ENCODE measurements at regions not wholly inside any gene's neighbourhood (a gene's known extent, or its start where the extent isn't known, plus 50 kb on each side); places are given as distances from the start of the nearest gene placed in this dataset.

DNA sequence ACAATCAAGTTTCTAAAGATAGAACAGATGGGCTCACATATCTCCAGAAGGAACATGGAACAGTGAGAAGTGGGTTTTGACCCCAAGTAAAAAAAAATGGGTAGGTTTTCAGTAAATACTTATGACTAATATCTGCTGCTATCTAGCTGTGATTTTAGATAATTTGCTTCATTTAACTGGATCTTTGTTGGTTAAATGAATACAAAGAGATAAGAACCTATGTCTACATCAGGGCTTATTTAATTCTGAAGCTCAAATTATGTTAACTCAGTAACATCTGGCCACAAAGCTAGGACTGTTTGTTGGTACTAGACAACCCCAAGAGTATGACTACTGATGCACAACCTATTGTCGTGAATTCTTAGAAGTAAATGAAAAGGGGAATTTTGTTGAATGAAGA lies 144.4 kb upstream of the SESN3 start:
- no peak for DNase-seq

DNA sequence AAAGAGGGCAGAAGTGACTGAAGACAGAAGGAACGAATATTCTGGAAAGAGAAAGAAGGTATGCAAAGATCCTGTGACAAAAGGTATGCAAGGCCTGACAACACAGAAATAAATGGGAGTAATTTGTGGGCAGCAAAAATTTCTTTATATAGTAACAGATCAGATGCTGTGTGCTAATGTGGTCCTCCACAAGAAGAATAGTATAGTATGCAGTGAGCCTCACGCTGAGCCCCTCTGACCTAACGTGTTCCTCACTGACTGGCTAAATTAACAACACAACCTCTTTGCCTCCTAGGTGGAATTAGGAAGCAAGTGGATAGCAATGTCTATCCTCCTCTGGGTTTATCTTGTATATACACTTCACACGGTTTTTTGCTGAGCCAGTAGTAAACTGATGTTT lies 143.1 kb upstream of the SESN3 start:
- no peak for DNase-seq

DNA sequence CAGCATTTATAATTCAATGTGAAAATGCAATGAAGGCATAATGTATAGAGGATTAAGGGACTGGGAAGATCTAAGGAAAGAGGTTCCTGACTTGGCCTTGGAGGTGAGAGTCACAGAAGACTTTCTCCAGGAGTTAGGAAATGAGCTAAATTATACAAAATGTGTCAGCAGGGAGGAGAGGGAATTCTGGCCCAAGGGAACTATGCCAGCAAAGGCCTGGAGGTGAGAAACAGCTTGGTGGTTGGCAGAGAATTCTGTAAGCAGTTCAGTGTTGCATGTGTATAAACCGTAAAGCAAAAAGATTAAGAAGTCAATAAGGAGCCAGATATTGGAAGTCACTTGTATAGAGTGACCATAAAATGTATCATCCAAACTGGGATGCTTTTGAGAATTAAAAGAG lies 142.2 kb upstream of the SESN3 start:
- DNase-seq = no peak

DNA sequence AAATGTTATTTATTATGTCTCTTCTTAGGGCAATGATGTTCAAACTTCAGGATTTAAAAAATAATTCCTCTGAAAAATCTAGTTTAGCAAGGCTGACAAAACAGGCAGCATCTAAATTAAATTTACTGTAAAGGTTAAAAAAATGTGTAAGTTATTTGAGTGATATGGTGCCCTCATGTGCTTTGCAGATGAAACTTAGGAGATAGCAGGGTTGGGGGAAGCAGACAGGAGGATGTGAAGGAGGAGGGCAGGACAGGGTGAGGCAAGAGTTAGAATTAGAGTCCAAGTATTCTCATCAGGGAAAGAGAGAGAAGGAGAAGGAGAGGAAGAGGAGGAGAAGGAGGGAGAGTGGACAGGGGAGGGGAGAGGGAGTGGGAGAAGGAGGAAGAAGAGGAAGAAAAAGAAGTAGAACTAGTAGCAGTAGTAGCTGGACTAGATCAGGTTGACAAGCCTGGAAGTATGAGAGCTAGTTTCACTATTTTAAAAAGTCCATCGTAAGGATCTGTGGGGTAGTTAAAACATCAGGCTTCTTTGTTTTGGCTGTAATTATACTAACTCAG lies 141.2 kb upstream of the SESN3 start:
- no peak for DNase-seq

DNA sequence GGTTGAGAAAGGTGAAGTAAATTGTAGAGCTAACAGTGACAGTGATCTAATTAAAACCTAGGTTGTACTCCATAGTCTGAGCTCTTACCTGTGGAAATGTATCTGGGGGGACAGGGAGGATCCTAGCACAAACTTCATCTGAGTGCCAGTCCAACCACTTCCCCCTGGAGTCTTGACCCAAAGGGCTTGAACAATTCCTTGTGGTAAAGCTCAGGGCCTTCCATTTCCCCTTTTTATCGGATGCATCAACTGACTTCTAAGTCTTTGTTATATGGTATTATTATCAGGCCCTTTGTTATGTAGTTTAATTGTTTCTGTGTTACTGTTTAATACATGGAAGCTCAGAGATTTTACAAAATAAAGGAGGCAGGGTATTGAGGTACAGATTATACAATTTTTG lies 140.2 kb upstream of the SESN3 start:
- DNase-seq = no peak

DNA sequence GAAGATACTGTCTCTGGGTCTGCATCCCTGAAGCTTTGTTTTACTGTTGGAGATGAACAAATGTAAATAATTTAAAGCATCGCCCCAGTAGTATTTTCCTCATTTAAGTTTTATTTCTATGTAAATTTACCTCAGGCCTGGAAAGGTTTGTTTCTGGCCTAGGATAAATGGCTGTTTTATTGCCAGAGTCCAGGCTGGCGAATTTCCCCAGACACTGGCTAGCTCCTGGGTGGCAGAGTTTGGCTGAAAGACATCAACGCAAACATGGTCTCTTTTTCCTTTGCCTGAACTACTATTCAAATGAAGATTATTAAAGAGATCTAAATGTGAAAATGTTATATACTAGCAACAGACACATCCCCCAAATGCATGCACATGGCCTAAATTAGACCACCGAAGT lies 136.7 kb upstream of the SESN3 start:
- no peak for DNase-seq

DNA sequence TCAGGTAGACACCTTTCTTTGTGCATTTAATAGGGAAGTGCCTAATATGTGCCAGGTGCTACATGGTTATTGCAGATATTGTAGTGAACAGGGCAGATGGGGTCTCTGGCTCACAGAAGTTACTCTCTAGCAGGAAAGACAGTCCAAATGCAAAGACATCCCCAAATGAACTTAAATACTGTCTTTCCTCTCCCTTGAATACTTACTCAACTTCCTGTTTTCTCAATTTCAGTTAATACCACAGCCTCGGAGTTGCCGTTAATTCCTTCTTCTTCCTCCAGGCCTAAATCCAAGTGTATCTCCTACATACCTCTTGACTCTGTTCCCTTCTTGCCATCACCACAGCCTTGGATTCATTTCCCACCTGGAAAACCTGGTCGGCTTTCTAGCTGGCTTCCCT lies 134.3 kb upstream of the SESN3 start:
- DNase-seq = no peak

DNA sequence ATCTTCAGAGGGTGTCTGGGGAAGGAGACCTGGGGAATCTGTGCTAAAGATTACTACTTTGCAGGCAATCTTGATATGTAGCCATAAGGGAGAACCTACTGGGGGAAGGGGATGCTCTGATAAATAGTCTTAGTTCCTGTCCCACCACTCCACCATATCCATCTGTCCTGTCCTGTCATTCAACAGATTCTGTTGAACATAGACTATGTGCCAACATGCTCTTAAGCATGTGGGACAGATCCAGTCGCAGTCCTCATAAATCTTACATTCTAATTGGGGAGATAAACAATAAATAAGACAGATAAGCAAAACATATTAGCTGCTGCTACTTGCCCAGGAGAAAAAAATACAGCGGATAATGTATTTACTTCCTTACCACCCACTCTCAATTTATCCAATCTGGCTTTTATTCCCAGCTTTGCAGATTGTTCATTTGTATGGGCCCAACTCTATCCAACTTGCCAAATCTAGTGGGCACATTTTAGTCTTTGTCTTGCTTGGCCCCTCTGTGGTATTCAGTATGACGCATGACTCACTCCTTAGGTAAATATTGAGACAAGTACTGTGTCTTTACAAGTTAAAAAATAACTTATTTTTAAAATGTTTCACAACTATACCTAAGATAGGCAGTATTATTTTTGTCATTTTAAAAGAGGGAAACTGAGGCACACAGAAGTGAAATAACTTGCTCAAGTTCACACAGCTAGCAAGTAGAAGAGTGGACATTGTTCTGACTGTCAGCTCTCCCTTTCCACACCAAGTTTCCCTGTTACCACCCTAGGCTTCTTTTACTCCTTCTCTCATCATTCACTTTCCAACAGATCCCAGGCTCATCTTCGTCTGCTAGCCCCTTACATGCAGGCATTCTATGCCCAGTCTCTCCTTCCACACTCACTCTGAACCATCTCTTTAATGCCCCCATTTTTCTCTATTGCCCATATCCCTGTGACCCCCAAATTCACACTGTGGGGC lies 133.6 kb upstream of the SESN3 start:
- no peak for DNase-seq

DNA sequence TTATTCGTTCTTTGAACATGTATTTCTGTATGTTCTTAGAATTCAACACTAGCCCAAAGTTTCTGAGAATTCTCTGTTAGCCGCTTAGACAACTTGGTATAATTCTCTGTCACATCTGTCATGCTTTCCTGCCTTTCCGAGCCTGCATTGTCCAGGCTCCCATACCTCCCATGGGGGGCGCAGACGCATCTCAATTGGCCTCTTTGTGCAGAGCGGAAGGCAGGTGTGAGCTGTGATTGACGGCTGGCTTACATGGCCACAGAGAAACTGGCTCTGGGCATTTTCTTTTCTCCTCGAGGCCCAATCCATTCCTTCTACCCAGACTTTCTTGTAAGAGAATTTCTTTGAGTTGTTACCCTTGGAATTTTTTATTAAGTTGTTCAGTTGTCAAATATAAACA lies 132.7 kb upstream of the SESN3 start:
- no peak for DNase-seq

DNA sequence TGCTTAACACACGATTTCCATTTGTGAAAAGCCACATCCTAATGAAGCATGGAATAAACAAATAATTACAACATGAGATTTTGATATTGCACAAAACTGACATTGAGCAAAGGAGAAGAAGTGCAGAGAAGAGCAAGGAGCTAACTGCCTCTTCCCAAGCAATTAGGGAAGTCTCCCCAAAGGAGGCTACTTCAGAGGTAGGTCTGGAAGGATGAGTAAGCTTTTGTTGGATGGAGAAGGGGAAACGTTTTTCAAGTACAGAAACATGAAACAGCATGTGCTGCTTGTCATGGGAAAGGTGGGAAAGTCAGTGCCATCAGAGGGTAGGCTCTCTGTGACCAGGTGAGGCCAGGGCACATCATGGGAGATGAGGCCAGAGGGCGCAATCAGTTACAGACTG lies 132.2 kb upstream of the SESN3 start:
- DNase-seq = no peak

DNA sequence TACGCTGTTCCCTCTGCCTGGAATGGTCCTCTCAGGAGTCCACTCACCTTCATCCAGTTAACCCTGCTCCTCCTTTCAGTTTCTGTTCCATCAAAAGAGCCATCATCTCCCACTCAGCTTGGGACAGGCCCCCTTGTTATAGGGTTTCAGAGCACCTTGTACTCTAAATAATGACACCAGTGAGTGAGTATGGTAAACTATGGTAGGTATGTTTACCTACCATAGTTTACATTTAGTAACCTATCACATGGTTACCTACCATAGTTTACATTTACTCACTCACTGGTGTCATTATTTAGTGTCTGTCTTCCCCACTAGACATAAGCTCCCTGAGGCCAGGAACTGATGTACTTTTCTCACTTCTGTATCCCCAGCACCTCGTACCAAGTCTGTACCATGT lies 130.2 kb upstream of the SESN3 start:
- no peak for DNase-seq

DNA sequence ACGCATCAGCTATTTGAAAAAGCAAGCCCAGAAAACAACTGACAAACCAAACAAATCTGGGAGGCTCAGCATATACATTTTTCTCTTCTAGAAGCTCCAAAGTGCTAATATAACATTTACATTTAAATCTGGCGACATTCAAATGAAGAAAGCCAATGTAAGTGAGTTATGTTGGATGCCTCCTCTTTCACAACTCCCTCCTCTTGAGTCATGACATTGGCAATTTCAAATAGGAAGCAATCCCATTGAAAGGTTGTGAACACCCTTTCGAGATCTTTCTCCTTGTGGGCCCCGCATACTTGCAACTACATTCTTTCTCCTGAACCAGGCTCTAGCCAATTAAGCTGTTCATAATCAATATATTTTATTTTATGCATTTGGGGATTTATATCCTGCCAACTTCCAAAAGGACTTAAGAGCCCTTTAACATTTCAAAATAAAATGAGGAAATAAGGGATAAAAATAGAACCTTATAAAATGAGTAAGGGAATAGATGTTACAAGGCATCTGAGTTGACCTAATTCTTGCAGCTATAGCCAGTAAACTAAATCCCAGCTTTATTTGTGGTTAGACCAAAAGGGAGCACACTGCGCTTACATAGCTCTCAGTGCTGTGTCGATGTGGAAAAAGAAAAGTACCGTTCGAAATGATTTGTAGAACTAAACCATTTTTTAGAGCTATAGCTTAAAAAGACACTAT lies 129.5 kb upstream of the SESN3 start:
- no peak for DNase-seq

DNA sequence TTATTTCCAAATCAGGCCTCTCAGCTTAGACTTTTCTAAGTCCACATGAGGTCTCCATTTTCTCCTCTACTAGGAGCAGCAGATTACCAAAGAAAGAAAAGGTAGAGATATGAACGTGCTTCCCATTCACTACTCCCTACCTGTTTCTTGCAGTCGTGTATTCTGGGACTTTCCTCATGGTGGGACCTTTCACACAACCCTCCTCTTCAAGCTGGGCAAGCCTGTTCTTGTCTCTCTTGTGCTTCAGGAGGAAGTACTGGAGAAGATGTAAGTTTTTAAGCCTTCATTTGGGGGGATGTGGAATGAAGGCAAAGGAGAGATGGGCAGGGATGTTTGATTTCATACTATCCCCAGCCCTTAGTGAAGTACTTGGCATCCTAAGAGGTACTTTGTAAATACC lies 128.8 kb upstream of the SESN3 start:
- DNase-seq = no peak

DNA sequence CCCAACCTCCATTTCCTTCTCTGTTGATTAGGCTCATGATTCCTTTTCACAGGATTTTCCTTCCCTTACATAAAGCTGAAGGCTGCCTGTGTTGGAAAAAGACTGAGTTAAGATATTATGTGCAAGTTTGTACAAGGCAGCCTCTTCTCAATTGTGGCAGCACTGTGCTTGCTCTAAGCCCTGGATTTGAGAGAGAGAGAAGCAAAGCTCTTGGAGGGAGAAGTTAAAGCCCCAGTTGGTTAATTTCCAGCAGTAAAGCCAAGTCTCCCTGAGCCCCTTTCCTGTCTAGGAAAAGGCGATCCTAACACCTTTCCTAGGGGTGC lies 128.3 kb upstream of the SESN3 start:
- no peak for DNase-seq

DNA sequence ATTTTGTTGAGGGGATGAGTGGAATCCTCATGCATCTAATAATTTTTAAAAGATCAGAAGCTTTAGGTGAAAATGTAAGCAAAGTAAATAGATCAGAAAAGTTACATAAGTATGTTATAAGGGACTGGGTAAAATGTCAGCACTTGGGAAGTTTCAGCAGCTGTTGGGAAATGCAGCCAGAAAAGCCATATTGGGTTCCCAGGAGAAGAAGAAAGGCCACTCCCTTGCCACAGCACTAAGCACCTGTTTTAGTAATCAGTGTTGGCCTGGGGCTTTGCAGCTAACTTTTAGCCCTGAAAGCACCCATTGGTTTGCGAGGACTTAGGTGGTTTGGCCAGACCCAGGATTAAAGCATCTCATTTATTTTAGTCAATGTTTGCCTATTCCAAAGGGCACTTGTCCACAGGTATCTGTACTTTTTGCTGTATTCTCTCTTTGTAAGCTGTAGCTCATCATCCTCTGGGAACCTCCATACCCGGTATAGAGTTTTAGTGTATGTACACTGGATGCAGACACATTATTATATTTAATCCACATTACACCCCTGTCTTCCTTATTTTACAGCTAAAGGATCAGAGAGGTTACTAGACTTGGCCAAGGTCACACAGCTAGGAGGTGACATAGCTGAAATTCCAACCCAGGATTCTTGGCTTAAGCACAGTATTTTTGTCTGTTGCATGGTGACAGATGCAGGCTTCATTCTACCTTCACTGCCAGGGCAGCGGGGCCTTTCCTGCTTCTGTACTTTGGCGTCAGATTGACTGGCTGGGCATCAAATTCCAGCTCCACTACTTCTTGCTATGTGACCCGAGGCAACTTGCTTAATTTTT lies 127.7 kb upstream of the SESN3 start:
- no peak for DNase-seq

DNA sequence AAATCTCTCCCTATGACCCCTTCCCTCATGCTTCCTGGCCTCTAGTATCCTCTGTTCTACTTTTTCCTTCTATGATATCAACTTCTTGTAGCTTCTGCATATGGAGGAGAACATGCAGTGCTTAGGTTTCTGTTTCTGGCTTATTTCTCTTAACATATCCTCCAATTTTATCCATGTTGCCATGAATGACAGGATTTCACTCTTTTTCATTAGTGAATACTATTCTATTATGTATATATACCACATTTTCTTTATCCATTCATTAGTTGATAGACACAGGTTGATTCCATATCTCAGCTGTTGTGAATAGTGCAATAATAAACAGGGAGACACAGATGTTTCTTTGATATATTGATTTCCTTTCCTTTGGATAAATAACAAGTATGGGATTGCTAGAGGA lies 123.3 kb upstream of the SESN3 start:
- DNase-seq = no peak

DNA sequence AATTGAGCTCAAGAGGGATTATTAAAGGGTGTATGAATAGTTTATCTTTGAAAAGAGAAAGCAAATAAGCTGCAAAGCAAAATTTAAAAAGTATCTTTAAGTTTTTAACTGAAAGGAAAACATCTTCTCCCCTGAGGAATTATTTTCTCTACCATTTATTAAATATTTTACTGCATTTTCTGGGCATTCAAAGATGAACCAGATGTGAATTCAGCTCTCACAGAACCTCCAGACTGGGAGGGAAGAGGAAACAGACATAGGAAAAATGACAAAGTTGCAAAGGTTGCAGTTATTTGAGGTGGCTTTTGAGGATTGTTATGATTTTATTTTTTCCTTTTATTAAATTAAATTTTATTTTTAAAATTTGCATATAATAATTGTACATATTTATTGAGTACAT lies 122.7 kb upstream of the SESN3 start:
- DNase-seq = no peak

DNA sequence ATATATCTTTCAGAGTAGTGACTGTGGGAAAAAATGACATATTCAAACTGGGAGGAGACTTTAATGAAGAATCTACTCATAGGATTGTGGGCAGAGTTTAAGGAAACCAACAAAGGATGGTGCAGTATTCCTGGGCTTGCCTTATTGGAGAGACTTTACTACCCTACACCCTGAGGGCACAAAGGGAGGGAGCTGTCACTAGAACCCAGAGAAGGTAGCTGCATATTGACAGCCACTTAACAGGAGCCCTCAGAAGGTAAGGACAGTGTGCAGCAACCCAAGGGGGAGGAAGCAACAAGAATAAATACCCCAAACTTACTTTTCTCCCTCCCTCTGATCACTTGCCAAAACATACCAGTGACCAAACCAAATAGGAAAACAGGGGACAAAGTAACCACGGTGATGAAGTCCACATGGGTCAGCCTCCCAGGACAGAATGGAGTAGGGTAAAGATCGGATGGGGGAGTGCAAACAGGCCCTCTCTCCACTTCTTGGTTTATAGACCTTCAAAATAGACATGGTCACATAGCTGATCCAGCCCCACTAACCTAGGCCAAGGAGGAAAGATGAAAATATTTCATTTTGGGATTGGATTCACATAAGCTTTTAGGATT lies 121.8 kb upstream of the SESN3 start:
- no peak for DNase-seq

DNA sequence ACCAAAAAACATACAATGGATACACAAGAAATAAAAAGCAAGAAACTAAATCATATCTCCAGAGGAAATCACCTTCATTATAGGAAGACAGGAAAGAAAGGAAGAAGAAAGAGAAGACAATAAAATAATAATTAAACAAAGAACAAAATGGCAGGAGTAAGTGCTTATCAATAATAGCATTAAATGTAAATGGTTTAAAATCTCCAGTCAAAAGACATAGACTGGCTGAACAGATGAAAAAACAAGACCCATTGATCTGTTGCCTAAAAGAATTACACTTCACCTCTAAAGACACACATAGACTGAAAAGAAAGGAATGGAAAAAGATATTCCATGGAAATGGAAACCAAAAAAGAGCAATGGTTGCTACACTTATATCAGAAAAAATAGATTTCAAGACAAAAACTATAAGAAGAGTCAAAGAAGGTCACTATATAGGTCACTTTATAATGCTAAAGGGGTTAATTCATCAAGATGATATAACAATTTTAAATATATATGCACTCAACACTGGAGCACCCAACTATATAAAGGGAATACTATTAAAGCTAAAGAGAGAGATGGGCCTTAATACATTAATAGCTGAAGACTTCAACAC lies 118.4 kb upstream of the SESN3 start:
- no peak for DNase-seq

DNA sequence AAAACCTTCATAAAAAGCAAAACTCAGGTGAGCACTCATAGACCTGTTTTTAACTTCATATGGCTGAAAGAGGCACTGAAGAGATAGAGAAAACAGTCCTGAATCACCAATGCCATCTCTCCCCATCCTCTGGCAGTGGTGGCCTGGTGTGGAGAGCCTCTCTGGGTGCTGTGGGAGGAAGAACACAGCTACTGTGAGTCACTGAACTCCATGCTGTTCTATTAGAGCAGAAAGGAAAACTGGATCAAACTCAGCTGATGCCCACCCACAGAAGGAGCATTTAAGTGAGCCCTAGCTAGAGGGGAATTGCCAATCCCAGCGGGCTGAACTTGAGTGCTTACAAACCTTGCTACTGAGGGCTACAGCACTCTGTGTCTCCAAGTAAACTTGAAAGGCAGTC lies 115.3 kb upstream of the SESN3 start:
- DNase-seq = no peak

DNA sequence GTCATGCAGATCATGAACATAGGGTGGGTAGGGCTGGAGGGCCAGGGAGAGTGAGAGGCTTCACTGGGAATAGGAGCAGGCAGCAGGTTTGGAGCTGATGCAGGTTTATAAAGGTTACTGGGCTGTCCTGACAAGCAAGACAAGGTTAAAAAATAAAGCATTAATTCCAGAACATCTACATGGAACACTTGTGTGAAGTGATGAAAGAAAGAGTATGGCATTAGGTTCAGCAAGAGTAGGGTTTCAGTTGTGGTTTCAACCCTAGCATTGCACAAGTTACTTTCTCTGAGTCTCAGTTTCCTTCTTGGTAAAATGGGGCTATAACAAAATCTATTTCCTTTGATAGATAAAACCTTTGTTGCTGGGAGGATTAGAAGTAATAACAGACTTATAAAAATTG lies 114.6 kb upstream of the SESN3 start:
- no peak for DNase-seq

DNA sequence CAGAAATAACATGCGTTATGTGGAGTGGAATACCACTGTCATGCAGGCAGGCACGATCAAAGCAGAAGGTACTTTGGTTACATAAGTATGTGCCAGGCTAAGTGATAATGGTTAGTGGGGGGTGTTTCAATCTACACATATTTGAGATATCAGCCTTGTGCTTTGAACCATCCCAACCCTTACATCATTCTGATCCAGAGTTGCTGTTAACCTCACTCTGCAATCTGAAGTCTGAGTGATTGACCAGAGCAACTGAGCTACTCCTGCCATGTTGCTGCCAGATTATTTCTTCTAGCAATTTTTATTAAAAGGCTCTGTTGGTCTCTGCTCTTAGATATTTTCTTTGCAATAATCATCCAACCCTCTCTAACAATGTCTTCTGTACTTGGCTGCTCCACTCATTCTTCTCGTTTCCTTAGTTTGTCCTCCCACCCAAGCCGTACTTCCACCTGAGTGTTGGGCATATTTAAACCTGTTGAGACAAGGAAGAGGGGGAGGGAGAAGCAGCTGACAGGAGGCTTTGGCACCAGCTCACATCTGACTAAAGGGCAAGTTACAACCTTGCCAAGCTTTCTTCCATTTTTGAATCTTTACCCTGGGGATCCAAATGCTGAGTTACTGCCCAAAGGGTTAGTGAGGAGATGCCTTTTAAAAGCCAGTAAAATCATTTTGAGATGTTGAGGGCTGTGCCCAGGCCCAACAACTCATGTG lies 114.1 kb upstream of the SESN3 start:
- no peak for DNase-seq
